Body of pancreas (tissue), 4 donors: ENCODE measurements at regions not wholly inside any gene's neighbourhood (a gene's known extent, or its start where the extent isn't known, plus 50 kb on each side); places are given as distances from the start of the nearest gene placed in this dataset.

Experiments used
- ATAC-seq: fragments of 150-250 bp; one replicate; pipeline ENCODE4 v1.9.1; 2016
- DNase-seq, 4 donors: peaks; one replicate each; pipeline ENCODE4 v3.0.0-alpha.2; 2019
- H3K27ac ChIP-seq, 4 donors: fragments of 200-600 bp; sonication (generic); 1 replicate in 3 of 4; 2 replicates in 1 of 4; pipeline versions ENCODE4 v1.5.1 to v1.6.1; 2016 to 2019; ENCODE audit warnings: mild to moderate bottlenecking in 1 of 4, mixed read lengths in 1 of 4, moderate library complexity in 1 of 4
- H3K27me3 ChIP-seq, 2 donors: fragments of 200-600 bp; sonication (generic); one replicate each; pipeline ENCODE4 v1.6.0; 2016; ENCODE audit warnings: mild to moderate bottlenecking in 1 of 2
- H3K36me3 ChIP-seq, 2 donors: fragments of 200-600 bp; sonication (generic); replicated peaks in 1 of 2; 2 replicates each; pipeline ENCODE4 v1.5.1; 2016; ENCODE audit warnings: low read depth in 2 of 2; ENCODE audit not compliant: insufficient read depth in 1 of 2
- H3K4me1 ChIP-seq: fragments of 200-600 bp; sonication (generic); one replicate; pipeline ENCODE4 v1.6.0; 2016
- H3K4me3 ChIP-seq, 2 donors: fragments of 200-600 bp; sonication (generic); 1 replicate in 1 of 2; 2 replicates in 1 of 2; pipeline ENCODE4 v1.5.1; 2016 to 2019
- H3K9me3 ChIP-seq, 3 donors: fragments of 200-600 bp; sonication (generic); 1 replicate in 2 of 3; 2 replicates in 1 of 3; pipeline ENCODE4 v1.5.1; 2016
- CTCF ChIP-seq, 7 experiments: fragments of 450-650 bp in 4 of 7; fragments of 200-600 bp in 3 of 7; sonication (generic) in 3 of 7; IDR thresholded peaks; one replicate each; pipeline ENCODE4 v1.5.1; 2016 to 2019; ENCODE audit warnings: antibody characterized with exemption in 7 of 7
- POLR2A ChIP-seq, 3 donors: fragments of 450-650 bp; IDR thresholded peaks; one replicate each; pipeline ENCODE4 v1.6.1; 2016; ENCODE audit warnings: antibody characterized with exemption in 3 of 3, mild to moderate bottlenecking in 2 of 3
- WGBS, 2 donors: methylation state at CpG; one replicate each; pipeline ENCODE4 v1.1.5; 2017; 5-methylcytosine and 5-hydroxymethylcytosine counted together
- intact Hi-C: fragments of 100-400 bp; cut with DNase I; formaldehyde crosslinking; loops from one replicate; pipeline ENCODE4 v1.15.1; 2023

- TF ChIP-seq CTCF (IDR thresholded peaks at IDR 0.05) = no peak
- TF ChIP-seq POLR2A (IDR thresholded peaks at IDR 0.05) = no peak
- Histone ChIP-seq H3K27me3 (no peaks in the 10 kb centered on the region), H3K9me3 (no peaks in the 10 kb centered on the region), H3K4me3 (no peak overlapping the region), H3K27ac (no peak overlapping the region), H3K36me3 (no peaks in the 10 kb centered on the region), H3K4me1 (no peaks in the 10 kb centered on the region)
- no peak for ATAC-seq
- intact Hi-C loops = no loop called here
- DNase-seq = no peak
- 49 to 53% methylated on average over 5 of the region's 5 CpGs for WGBS, 2 donors
Observed at GRCh38 chr4:117357437-117357836, 272.1 kb upstream of the TRAM1L1 start.

- no peaks in the 10 kb centered on the region for H3K36me3 ChIP-seq
- no peak overlapping the region for H3K27ac ChIP-seq
- no peak for ATAC-seq
- intact Hi-C loops = no loop called here
- TF ChIP-seq POLR2A (IDR thresholded peaks at IDR 0.05) (no peak), CTCF (IDR thresholded peaks at IDR 0.05) (no peak)
- WGBS, 2 donors = 40 to 41% methylated on average over 4 of the region's 4 CpGs
- no peaks in the 10 kb centered on the region for H3K27me3 ChIP-seq
- no peaks in the 10 kb centered on the region for H3K4me1 ChIP-seq
- no peaks in the 10 kb centered on the region for H3K9me3 ChIP-seq
- no peak for DNase-seq
- H3K4me3 ChIP-seq = no peak overlapping the region
Observed at GRCh38 chr4:117357866-117358265, 272.5 kb upstream of the TRAM1L1 start.

- ATAC-seq (no peak), DNase-seq (no peak)
- Histone ChIP-seq H3K9me3 (no peaks in the 10 kb centered on the region), H3K27me3 (no peaks in the 10 kb centered on the region), H3K36me3 (no peaks in the 10 kb centered on the region), H3K4me3 (no peak overlapping the region), H3K4me1 (no peaks in the 10 kb centered on the region), H3K27ac (no peak overlapping the region)
- no peak for TF ChIP-seq CTCF (IDR thresholded peaks at IDR 0.05)
- TF ChIP-seq POLR2A (IDR thresholded peaks at IDR 0.05) = no peak
- intact Hi-C loops = no loop called here
- 61 to 66% methylated on average over 4 of the region's 4 CpGs for WGBS, 2 donors
Observed at GRCh38 chr4:117370944-117371668, 285.7 kb upstream of the TRAM1L1 start.

GRCh38 chr4:117375101-117375500 lies 289.7 kb upstream of the TRAM1L1 start:
- H3K9me3 ChIP-seq = no peaks in the 10 kb centered on the region
- DNase-seq (no peak), ATAC-seq (no peak)
- no peak overlapping the region for H3K4me3 ChIP-seq
- no peaks in the 10 kb centered on the region for H3K4me1 ChIP-seq
- intact Hi-C loops = no loop called here
- WGBS, 2 donors = 25 to 28% methylated on average over 3 of the region's 3 CpGs
- no peak overlapping the region for H3K27ac ChIP-seq
- no peak for TF ChIP-seq POLR2A (IDR thresholded peaks at IDR 0.05)
- no peak for TF ChIP-seq CTCF (IDR thresholded peaks at IDR 0.05)
- no peaks in the 10 kb centered on the region for H3K27me3 ChIP-seq
- no peaks in the 10 kb centered on the region for H3K36me3 ChIP-seq

- intact Hi-C loops = no loop called here
- H3K4me1 ChIP-seq = no peaks in the 10 kb centered on the region
- no peak overlapping the region for H3K4me3 ChIP-seq
- H3K9me3 ChIP-seq = no peaks in the 10 kb centered on the region
- no peak for TF ChIP-seq CTCF (IDR thresholded peaks at IDR 0.05)
- no peak for TF ChIP-seq POLR2A (IDR thresholded peaks at IDR 0.05)
- no peaks in the 10 kb centered on the region for H3K27me3 ChIP-seq
- no peaks in the 10 kb centered on the region for H3K36me3 ChIP-seq
- ATAC-seq = no peak
- no peak for DNase-seq
- no peak overlapping the region for H3K27ac ChIP-seq
Observed at GRCh38 chr4:117376692-117377091, 291.3 kb upstream of the TRAM1L1 start.
